Immature natural killer cell (primary cell): ENCODE measurements at regions not wholly inside any gene's neighbourhood (a gene's known extent, or its start where the extent isn't known, plus 50 kb on each side); places are given as distances from the start of the nearest gene placed in this dataset.

Experiments
- DNase-seq, 3 donors: peaks; one replicate each; pipeline ENCODE4 v3.0.0; 2022; ENCODE audit warnings: mixed read lengths in 1 of 3
- H3K27ac Mint-ChIP-seq, 6 donors: one replicate each; pipeline ENCODE4 v1.8.0; 2020; ENCODE audit warnings: mixed read lengths in 6 of 6, mild to moderate bottlenecking in 5 of 6, inconsistent platforms in 4 of 6, moderate library complexity in 3 of 6
- H3K27me3 Mint-ChIP-seq, 3 donors: one replicate each; pipeline ENCODE4 v1.8.0; 2020 to 2021; ENCODE audit warnings: low read depth in 3 of 3, mild to moderate bottlenecking in 3 of 3, mixed read lengths in 3 of 3, moderate library complexity in 3 of 3, inconsistent platforms in 1 of 3
- H3K36me3 Mint-ChIP-seq, 3 donors: one replicate each; pipeline ENCODE4 v1.8.0; 2020; ENCODE audit warnings: mixed read lengths in 3 of 3, inconsistent platforms in 2 of 3, mild to moderate bottlenecking in 2 of 3
- H3K4me1 Mint-ChIP-seq, 2 donors: one replicate each; pipeline ENCODE4 v1.8.0; 2020; ENCODE audit warnings: inconsistent platforms in 2 of 2, mild to moderate bottlenecking in 2 of 2, mixed read lengths in 2 of 2, moderate library complexity in 1 of 2
- H3K4me3 Mint-ChIP-seq, 5 donors: one replicate each; pipeline ENCODE4 v1.8.0; 2020; ENCODE audit warnings: mild to moderate bottlenecking in 5 of 5, mixed read lengths in 5 of 5, inconsistent platforms in 3 of 5, moderate library complexity in 3 of 5
- H3K9me3 Mint-ChIP-seq, 6 donors: one replicate each; pipeline ENCODE4 v1.8.0; 2020; ENCODE audit warnings: mild to moderate bottlenecking in 6 of 6, mixed read lengths in 6 of 6, inconsistent platforms in 4 of 6, moderate library complexity in 3 of 6

DNA sequence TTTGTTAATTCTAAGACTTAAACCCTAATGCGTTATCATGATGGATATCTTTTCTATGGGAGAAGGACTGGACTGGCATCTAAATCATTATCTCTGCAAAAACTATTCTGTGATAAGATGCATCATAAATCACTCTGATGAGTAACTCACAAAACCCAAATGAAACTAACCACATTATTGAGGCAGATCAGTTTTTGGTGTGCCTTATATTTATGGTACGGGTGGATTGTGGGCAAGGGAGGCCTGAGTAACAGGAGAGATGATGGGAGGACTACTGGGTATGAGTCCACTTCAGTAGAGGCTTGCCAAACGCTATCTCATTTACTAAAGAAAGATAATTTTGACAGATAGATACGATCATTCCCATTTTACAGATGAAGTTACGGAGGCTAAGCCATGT is 66.4 kb upstream of the GUCY1A1 start:
- Mint-ChIP-seq H3K27me3 (peaks cover 0 to 7% (median 2%) of the 10 kb centered on the region in 3 donors), H3K4me3 (no peak overlapping the region)

DNA sequence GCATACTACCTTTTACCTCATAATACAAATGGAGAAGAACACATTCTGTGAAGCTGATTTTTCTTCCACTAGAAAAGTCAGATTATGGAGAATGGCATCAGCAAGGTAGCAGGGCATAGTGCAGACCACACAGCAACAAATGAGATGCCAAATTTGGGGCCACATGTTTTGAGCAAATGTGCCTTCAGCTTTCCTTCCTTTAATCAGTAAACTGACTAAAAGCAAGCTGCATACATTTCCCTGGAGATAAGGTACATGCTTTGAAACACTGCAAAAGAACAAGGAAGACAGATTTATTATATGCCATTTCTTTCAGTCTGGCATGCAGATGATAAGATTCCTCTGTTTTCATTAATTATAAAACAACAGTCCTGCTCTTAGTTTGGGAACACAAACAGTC is 67.1 kb upstream of the GUCY1A1 start:
- no peak overlapping the region for H3K4me3 Mint-ChIP-seq
- H3K27me3 Mint-ChIP-seq: peaks cover 0 to 7% (median 2%) of the 10 kb centered on the region in 3 donors
- H3K4me1 Mint-ChIP-seq: no peaks in the 10 kb centered on the region
- H3K9me3 Mint-ChIP-seq: no peaks in the 10 kb centered on the region
- no peaks in the 10 kb centered on the region for H3K36me3 Mint-ChIP-seq
- DNase-seq: no peak
- no peak overlapping the region for H3K27ac Mint-ChIP-seq

More for the DNA sequence above, 66.4 kb upstream of the GUCY1A1 start:
- H3K9me3 Mint-ChIP-seq: no peaks in the 10 kb centered on the region
- no peak for DNase-seq
- H3K4me1 Mint-ChIP-seq: no peaks in the 10 kb centered on the region
- no peak overlapping the region for H3K27ac Mint-ChIP-seq
- no peaks in the 10 kb centered on the region for H3K36me3 Mint-ChIP-seq

DNA sequence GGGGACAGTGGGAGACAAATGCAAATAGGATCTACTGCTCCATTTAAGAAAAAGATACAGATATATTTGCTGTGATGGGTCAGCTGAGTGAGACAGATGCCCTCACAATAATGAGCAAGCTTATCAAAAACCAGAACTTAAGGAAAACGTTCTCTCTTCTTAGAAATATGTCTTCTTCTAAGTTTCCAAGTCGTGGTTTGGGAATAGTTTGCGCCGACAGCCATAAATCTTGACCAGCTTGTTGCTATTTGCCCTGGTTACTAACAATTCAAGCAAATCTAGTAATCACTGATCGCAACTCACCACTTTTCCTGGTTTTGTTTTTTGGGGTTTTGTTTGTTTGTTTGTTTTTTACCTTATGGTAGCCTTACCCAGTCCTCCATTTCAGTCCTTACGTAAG is 67.6 kb upstream of the GUCY1A1 start:
- Mint-ChIP-seq H3K27ac (no peak overlapping the region), H3K9me3 (no peaks in the 10 kb centered on the region), H3K27me3 (peaks cover 0 to 5% (median 2%) of the 10 kb centered on the region in 3 donors), H3K4me1 (no peaks in the 10 kb centered on the region), H3K36me3 (no peaks in the 10 kb centered on the region), H3K4me3 (no peak overlapping the region)
- DNase-seq: no peak

DNA sequence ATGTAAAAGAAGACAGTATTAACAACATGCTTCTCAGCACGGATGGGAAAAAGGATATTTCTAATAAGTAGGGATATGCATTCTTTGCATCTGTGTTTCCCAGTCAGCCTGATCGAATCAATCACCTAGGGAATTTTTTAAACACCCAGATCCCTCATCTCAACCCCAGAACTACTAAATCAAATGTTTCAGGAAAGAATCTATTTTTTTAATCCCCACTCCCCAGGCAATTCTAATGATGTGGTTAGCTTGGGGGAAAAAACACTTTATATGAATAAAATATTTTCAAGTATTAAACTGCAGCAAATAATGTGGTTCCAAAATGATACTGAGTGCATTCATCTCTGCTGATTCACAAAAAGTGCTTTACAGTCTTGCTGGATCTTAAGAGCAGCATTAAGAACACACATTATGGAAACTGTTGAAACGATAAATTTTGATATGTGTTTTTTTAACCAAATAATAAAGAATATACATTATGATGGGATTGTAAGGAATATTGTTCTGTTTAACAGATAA is 68.7 kb upstream of the GUCY1A1 start:
- no peak for DNase-seq
- Mint-ChIP-seq H3K4me1 (no peaks in the 10 kb centered on the region), H3K36me3 (no peaks in the 10 kb centered on the region), H3K27me3 (peaks cover 0 to 4% (median 2%) of the 10 kb centered on the region in 3 donors), H3K9me3 (no peaks in the 10 kb centered on the region), H3K4me3 (no peak overlapping the region), H3K27ac (no peak overlapping the region)

DNA sequence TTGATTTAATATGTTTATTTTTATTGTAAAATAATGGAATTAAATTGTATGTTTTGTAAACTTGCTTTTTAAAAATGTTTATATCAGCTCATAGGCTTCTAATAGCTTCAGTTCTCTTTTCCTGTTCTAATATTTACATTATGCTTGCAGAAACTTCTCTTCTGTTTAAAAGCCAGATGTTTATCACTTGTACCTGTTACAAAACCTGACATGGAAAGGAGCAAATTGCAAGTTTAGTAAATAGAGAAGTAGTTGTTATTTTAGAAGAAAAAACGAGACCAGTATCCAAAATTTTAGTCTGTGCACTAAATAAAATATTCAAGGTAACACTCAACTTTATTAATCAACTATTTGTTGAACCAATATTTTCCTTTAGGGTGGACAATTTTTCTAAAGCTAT is 69.4 kb upstream of the GUCY1A1 start:
- Mint-ChIP-seq H3K27me3 (peaks cover 0 to 2% (median 2%) of the 10 kb centered on the region in 3 donors), H3K9me3 (no peaks in the 10 kb centered on the region), H3K4me3 (no peak overlapping the region), H3K36me3 (no peaks in the 10 kb centered on the region), H3K4me1 (peaks cover 2 to 7% of the 10 kb centered on the region in 2 donors), H3K27ac (no peak overlapping the region)
- DNase-seq: no peak

DNA sequence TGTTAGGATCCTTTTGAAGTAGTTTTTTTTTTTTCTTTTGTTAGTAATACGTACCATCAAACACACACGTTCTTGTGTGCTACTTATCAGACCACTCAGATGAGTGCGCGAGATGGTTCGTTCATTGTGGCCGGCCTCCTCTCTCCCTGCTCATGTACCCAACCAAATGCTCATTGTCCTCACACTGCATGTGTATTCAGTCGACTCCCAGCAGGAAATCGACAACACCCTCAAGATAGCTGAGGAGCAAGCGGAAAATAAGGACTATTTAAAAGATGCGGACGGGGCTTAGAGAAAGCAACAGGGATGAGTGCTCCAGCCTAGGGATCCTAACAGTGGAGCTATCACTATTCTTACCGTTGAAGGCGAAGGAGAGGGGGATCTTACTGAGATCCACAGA is 72.9 kb upstream of the GUCY1A1 start:
- DNase-seq: no peak
- Mint-ChIP-seq H3K4me1 (peaks cover 4 to 15% of the 10 kb centered on the region in 2 donors), H3K36me3 (no peaks in the 10 kb centered on the region), H3K4me3 (no peak overlapping the region), H3K27ac (no peak overlapping the region), H3K27me3 (peaks cover 0 to 2% (median 0%) of the 10 kb centered on the region in 3 donors), H3K9me3 (no peaks in the 10 kb centered on the region)

DNA sequence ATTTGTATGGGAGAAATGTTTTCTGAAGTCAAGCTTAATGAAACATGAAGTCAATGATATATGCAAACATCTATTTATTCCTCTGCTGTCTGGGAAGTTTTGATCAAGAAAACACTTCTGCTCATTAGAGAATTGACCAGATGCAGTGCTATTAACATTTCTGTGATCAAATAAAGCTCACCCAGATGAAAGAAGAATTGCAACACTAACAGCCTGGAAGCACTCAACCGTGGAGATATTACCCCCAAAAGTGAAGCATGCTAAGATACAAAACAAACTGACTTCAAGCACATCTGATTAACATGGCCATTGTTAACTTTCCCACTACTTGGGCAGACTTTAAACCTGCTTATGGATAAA is 73.7 kb upstream of the GUCY1A1 start:
- H3K27ac Mint-ChIP-seq: no peak overlapping the region
- H3K27me3 Mint-ChIP-seq: peaks cover 0 to 2% (median 0%) of the 10 kb centered on the region in 3 donors
- no peaks in the 10 kb centered on the region for H3K9me3 Mint-ChIP-seq
- no peak overlapping the region for H3K4me3 Mint-ChIP-seq
- H3K4me1 Mint-ChIP-seq: peaks cover 4 to 15% of the 10 kb centered on the region in 2 donors
- no peaks in the 10 kb centered on the region for H3K36me3 Mint-ChIP-seq
- no peak for DNase-seq

DNA sequence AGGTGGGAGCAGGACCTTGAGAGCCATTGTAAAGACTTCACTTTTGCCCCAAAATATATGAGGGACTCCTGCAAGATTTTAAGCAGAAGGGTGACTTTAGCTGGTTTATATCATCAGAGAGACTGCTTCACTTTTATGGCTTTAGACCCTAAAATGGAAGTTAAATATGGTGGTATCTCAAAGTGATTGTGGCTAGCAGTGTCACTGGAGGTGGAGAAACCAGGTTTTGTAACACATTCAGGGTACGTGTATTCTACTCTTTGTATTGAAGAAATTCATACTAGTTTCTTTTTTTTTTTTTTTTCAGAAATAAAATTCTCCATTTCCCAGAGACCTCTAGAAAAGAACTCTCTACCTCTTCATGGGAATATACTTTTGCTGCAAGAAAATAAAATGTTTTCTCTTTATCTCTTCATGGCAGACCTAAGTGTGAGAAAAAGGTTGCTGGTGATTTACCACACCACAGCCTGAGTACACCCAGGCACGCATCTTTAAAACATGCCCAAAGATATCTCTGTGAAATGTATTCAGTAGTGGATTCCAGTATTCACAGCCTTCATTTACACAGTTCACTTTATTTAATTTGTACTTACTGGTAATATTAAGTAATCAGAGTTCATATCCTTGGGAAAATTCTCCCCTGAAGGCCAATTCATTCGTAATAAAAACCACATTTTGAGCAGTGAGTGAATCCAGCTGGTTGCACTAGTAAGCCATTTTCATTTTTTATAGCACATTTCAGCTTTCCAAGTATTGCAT is 74.3 kb upstream of the GUCY1A1 start:
- peak in 1 of 3 donors; percentile 10 for DNase-seq
- Mint-ChIP-seq H3K27ac (no peak overlapping the region), H3K4me3 (peak overlapping the region in 1 of 5 donors; percentile 2)

DNA sequence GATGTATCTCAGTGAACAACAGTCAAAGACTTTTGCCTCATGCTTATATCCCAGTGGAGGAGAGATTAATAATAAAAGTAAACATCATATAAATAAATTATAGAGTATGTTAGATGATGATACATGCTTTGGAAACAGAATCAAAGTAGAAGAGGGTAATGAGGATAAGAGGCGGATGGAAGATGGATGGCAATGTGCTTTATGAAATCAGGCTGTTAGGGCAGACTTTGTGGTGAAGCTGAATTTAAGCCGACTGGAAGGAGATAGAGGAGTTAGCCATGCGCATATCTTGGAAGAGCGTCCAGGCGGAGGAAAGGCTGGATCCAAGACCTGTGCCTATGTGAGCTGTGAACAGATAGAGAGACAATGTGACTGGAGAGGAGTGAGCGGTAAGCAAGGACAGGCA is 74.9 kb upstream of the GUCY1A1 start:
- Mint-ChIP-seq H3K9me3 (no peaks in the 10 kb centered on the region), H3K27ac (no peak overlapping the region)

More for the DNA sequence above, 74.3 kb upstream of the GUCY1A1 start:
- Mint-ChIP-seq H3K9me3 (no peaks in the 10 kb centered on the region), H3K4me1 (peaks cover 4 to 15% of the 10 kb centered on the region in 2 donors), H3K27me3 (peaks cover 0 to 2% (median 0%) of the 10 kb centered on the region in 3 donors), H3K36me3 (no peaks in the 10 kb centered on the region)

DNA sequence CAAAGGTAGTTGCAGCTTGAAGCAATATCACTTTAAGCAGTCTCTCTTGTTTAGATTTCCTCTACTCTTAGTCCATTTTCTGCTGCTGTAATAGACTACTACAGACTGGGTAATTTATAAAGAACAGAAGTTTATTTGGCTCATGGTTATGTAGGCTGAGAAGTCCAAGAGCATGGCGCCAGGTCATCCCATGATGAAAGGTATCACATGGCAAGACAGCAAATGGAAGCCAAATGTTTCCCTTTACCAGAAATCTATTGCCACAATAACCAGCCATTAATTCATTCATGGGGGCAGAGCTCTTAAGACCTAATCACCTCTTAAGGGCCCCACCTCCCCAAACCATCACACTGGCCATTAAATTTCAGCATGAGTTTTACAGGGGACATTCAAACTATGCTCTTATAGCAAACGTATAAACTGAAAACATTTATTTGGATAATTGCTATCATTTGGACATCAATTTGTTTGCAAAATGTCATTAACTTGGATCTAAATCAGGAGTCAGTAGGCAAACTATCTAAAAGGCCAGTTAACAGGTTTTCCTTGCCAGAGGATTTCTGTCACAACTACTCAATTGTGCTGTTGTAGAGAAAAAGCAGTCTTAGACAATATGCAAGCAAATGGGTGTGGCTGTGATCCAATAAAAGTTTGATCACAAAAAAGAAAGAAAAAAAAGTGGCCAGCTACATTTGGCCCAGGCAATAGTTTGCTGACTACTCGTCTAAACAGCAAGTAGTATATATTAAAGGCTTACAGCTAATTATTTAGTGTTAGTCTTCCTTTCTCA is 75.7 kb upstream of the GUCY1A1 start:
- peaks cover 4 to 15% of the 10 kb centered on the region in 2 donors for H3K4me1 Mint-ChIP-seq
- peaks cover 0 to under 1% (median 0%) of the 10 kb centered on the region in 3 donors for H3K27me3 Mint-ChIP-seq
- DNase-seq: no peak
- no peaks in the 10 kb centered on the region for H3K36me3 Mint-ChIP-seq
- no peak overlapping the region for H3K27ac Mint-ChIP-seq
- no peak overlapping the region for H3K4me3 Mint-ChIP-seq
- no peaks in the 10 kb centered on the region for H3K9me3 Mint-ChIP-seq

More for the DNA sequence above, 74.9 kb upstream of the GUCY1A1 start:
- peaks cover 0 to 2% (median 0%) of the 10 kb centered on the region in 3 donors for H3K27me3 Mint-ChIP-seq
- peak overlapping the region in 1 of 5 donors; percentile 2 for H3K4me3 Mint-ChIP-seq
- H3K36me3 Mint-ChIP-seq: no peaks in the 10 kb centered on the region
- H3K4me1 Mint-ChIP-seq: peaks cover 4 to 15% of the 10 kb centered on the region in 2 donors
- no peak for DNase-seq

DNA sequence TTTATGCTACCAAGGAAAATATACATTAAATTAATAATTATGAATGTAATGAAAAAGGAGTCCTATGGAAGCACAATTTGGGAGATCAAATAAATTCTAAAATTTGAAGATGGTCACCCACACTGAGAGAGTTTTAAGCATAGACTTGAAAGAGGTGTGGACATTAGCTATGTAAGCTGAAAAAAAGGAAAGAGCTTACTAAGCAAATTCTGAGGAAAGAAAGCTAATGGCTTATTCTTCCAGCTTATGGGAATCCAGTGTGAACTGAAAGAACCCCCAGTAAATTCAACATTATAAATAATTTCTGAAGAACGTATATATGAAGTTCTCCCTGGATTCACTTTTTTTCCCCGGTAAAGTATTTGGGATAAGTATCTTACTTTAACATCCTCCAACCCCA is 78.2 kb upstream of the GUCY1A1 start:
- H3K27me3 Mint-ChIP-seq: no peaks in the 10 kb centered on the region
- peaks cover 0 to 2% (median 0%) of the 10 kb centered on the region in 3 donors for H3K36me3 Mint-ChIP-seq
- no peak overlapping the region for H3K27ac Mint-ChIP-seq
- no peaks in the 10 kb centered on the region for H3K9me3 Mint-ChIP-seq
- peaks cover 7 to 20% of the 10 kb centered on the region in 2 donors for H3K4me1 Mint-ChIP-seq
- H3K4me3 Mint-ChIP-seq: no peak overlapping the region
- DNase-seq: no peak

DNA sequence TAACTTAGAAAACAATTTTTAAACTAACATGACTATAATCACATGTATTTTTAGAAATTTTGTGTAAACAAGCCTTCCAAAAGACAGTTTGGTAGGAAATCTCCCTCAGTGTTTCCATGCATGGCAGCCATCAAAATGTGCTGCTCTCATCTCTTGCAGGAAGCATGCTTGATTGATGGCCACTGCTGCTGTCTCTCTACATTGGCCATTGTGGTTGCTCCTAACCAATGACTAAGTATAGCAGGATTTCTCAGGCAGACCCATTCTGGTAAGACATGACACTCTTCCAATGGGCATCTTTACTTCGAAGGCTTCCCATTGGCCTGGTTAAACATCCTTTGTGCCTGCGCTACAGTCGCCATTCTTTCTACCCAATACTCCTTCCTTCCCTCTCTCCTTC is 78.9 kb upstream of the GUCY1A1 start:
- Mint-ChIP-seq H3K27me3 (no peaks in the 10 kb centered on the region), H3K4me3 (no peak overlapping the region), H3K4me1 (peaks cover 14 to 24% of the 10 kb centered on the region in 2 donors), H3K9me3 (no peaks in the 10 kb centered on the region), H3K27ac (no peak overlapping the region), H3K36me3 (peaks cover 0 to 4% (median 0%) of the 10 kb centered on the region in 3 donors)
- DNase-seq: no peak

DNA sequence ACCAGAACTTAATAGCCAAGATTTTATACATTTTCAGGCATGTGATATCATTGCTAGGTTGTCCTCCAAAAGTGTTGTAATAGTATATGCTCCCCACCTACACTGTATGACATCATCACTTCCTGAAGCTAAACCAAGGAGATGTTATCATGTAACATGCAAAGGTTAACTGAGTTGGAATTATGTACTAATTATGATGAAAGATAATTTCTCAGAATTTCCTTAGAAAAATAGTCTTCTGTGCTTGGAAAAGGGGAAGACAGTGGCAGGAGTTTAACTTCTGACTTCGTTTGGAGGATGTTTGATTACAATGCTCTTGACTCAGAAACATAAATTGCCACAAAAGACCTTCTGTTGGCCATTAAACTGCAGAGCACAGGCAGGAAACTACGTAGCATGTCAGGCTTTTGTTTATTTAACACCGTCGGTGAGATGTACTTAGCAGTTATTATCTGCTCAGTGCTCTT is 83.6 kb upstream of the GUCY1A1 start:
- Mint-ChIP-seq H3K4me3 (peak overlapping the region; percentile 3 to 44 (median 37)), H3K36me3 (peaks cover 0 to 4% (median 0%) of the 10 kb centered on the region in 3 donors), H3K27ac (peak overlapping the region; percentile 65 to 86 (median 77)), H3K27me3 (no peaks in the 10 kb centered on the region), H3K9me3 (no peaks in the 10 kb centered on the region), H3K4me1 (peaks cover 11 to 15% of the 10 kb centered on the region in 2 donors)
- DNase-seq: peak; percentile 23 to 53 (median 44)

DNA sequence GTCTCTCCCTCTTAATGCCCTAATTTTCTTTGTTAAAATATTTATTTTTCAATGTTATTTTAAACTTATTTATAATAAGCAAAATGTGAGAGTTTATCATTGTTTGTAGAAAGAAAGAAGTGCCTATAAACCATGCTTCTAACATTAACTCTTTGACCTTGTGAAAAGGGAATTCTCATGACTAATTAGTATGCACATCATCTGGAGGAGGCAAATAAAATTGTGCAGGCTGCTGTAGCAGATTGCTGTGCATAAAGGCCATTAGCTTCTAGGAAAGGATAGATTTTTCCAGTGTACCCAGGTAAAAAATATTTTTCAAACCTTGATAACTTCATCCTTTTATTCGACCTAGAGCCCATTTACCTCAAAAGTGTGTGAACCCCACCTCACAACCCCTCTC is 84.6 kb upstream of the GUCY1A1 start:
- Mint-ChIP-seq H3K36me3 (peaks cover 0 to 4% (median 0%) of the 10 kb centered on the region in 3 donors), H3K4me1 (peaks cover 11 to 15% of the 10 kb centered on the region in 2 donors), H3K27ac (no peak overlapping the region), H3K9me3 (no peaks in the 10 kb centered on the region), H3K27me3 (no peaks in the 10 kb centered on the region), H3K4me3 (no peak overlapping the region)
- no peak for DNase-seq
